Naive thymus-derived CD4-positive, alpha-beta T cell (primary cell): ENCODE measurements at regions not wholly inside any gene's neighbourhood (a gene's known extent, or its start where the extent isn't known, plus 50 kb on each side); places are given as distances from the start of the nearest gene placed in this dataset.

Experiments used
- ATAC-seq: fragments of 150-1000 bp; cut with Tn5 transposase; 2 replicates; pipeline ENCODE4 v1.10.0; 2021; ENCODE audit warnings: mild to moderate bottlenecking, moderate library complexity
- CTCF ChIA-PET: fragments of 350-600 bp; sonication (Branson Sonifier 250); formaldehyde crosslinking; loops from one replicate; lab custom pipeline; 2021; ENCODE audit warnings: antibody characterized with exemption; lab: Charles Lee
- POLR2A ChIA-PET: fragments of 350-600 bp; sonication (Branson Sonifier 250); formaldehyde crosslinking; loops from one replicate; lab custom pipeline; 2021; ENCODE audit warnings: antibody characterized with exemption, inconsistent platforms; lab: Charles Lee
- DNase-seq, 9 donors: peaks; one replicate each; pipeline versions ENCODE4 v3.0.0 to v3.0.0-alpha.2; 2020 to 2022; ENCODE audit warnings: mixed read lengths in 1 of 9
- H3K27ac ChIP-seq: one replicate; pipeline ENCODE4 v1.7.0; 2013; ENCODE audit warnings: mild to moderate bottlenecking, low read depth, low read length, moderate library complexity
- H3K27me3 ChIP-seq, 2 donors: one replicate each; pipeline ENCODE4 v1.7.0; 2013; ENCODE audit warnings: low read length in 2 of 2, mild to moderate bottlenecking in 2 of 2, moderate library complexity in 2 of 2; ENCODE audit not compliant: control insufficient read depth in 2 of 2, insufficient read depth in 2 of 2
- H3K36me3 ChIP-seq, 3 experiments: 1 replicate in 2 of 3; 2 replicates in 1 of 3; pipeline ENCODE4 v1.7.0; 2013; ENCODE audit warnings: low read length in 3 of 3, mild to moderate bottlenecking in 3 of 3, moderate library complexity in 1 of 3; ENCODE audit not compliant: insufficient read depth in 3 of 3, control insufficient read depth in 2 of 3
- H3K4me1 ChIP-seq, 2 donors: one replicate each; pipeline ENCODE4 v1.7.0; 2013; ENCODE audit warnings: low read length in 2 of 2, mild to moderate bottlenecking in 2 of 2, moderate library complexity in 1 of 2; ENCODE audit not compliant: control insufficient read depth in 2 of 2, insufficient read depth in 2 of 2
- H3K4me3 ChIP-seq: 2 replicates; pipeline ENCODE4 v1.7.0; 2013; ENCODE audit warnings: mild to moderate bottlenecking, low read length
- H3K9me3 ChIP-seq, 3 experiments: 1 replicate in 2 of 3; 2 replicates in 1 of 3; pipeline ENCODE4 v1.7.0; 2013; ENCODE audit warnings: low read length in 3 of 3; ENCODE audit not compliant: control insufficient read depth in 2 of 3
- H3K27ac Mint-ChIP-seq, 9 donors: one replicate each; pipeline ENCODE4 v1.8.0; 2020 to 2022; ENCODE audit warnings: mixed read lengths in 9 of 9, mild to moderate bottlenecking in 8 of 9, moderate library complexity in 5 of 9, inconsistent platforms in 2 of 9
- H3K27me3 Mint-ChIP-seq, 5 donors: one replicate each; pipeline ENCODE4 v1.8.0; 2021 to 2022; ENCODE audit warnings: mixed read lengths in 5 of 5, mild to moderate bottlenecking in 1 of 5
- H3K36me3 Mint-ChIP-seq, 5 donors: one replicate each; pipeline ENCODE4 v1.8.0; 2020 to 2022; ENCODE audit warnings: mixed read lengths in 5 of 5, mild to moderate bottlenecking in 3 of 5, inconsistent platforms in 1 of 5
- H3K4me1 Mint-ChIP-seq, 7 donors: one replicate each; pipeline ENCODE4 v1.8.0; 2020 to 2022; ENCODE audit warnings: mixed read lengths in 7 of 7, mild to moderate bottlenecking in 3 of 7, inconsistent platforms in 1 of 7
- H3K4me3 Mint-ChIP-seq, 10 donors: one replicate each; pipeline ENCODE4 v1.8.0; 2020 to 2022; ENCODE audit warnings: mild to moderate bottlenecking in 10 of 10, mixed read lengths in 10 of 10, moderate library complexity in 6 of 10, inconsistent platforms in 2 of 10
- H3K9me3 Mint-ChIP-seq, 11 donors: one replicate each; pipeline ENCODE4 v1.8.0; 2020 to 2022; ENCODE audit warnings: mixed read lengths in 11 of 11, mild to moderate bottlenecking in 4 of 11, inconsistent platforms in 1 of 11, moderate library complexity in 1 of 11
- intact Hi-C, 2 donors: fragments of 100-400 bp; cut with micrococcal nuclease; formaldehyde crosslinking; loops; one replicate each; pipeline ENCODE4 v1.15.1; 2023

GRCh38 chr2:43134571-43134889 is 91.9 kb downstream of the ZFP36L2 start:
- H3K4me3 Mint-ChIP-seq, result peak overlapping the region; percentile 58 to 85 (median 76)
- Histone ChIP-seq H3K4me3 (peak overlapping the region; percentile 14), H3K4me1 (peaks cover 95 to 96% of the 10 kb centered on the region in 2 donors), H3K36me3 (no peaks in the 10 kb centered on the region), H3K27ac (peak overlapping the region; percentile 96), H3K9me3 (no peaks in the 10 kb centered on the region), H3K27me3 (no peaks in the 10 kb centered on the region)
- ATAC-seq (no peak), DNase-seq (no peak)
- ChIA-PET CTCF (interaction anchor here (0.6 to 13.3 kb wide), 14 partner anchors 10 to 94 kb away, joined by 3 to 203 read pairs (median 6); partner anchors contain the start of gene ZFP36L2), POLR2A (interaction anchor here (0.7 to 37.0 kb wide), 15 partner anchors 9 to 324 kb away, joined by 3 to 1771 read pairs (median 4); partner anchors contain the start of gene ZFP36L2)
- H3K9me3 Mint-ChIP-seq, result peaks cover 0 to 5% (median 0%) of the 10 kb centered on the region in 11 donors
- peak overlapping the region; percentile 88 to 100 (median 98) for H3K27ac Mint-ChIP-seq
- H3K4me1 Mint-ChIP-seq, result peaks cover 72 to 95% (median 88%) of the 10 kb centered on the region in 7 donors
- peaks cover 0 to 18% (median 0%) of the 10 kb centered on the region in 5 donors for H3K36me3 Mint-ChIP-seq
- H3K27me3 Mint-ChIP-seq, result no peaks in the 10 kb centered on the region
- intact Hi-C loops, result loop anchor here (1.0 to 10.0 kb wide), 9 partner anchors 40 to 1230 kb away; partner anchors contain the start of genes CAMKMT (in 1 of the 2), PREPL (in 1 of the 2), THADA (in 1 of the 2) and ZFP36L2 (in 1 of the 2)

- DNase-seq, result peak; percentile 60 to 95 (median 93)
- Histone ChIP-seq H3K27me3 (no peaks in the 10 kb centered on the region), H3K27ac (peak overlapping the region; percentile 96), H3K9me3 (no peaks in the 10 kb centered on the region), H3K36me3 (no peaks in the 10 kb centered on the region), H3K4me3 (peak overlapping the region; percentile 18), H3K4me1 (peaks cover 95 to 96% of the 10 kb centered on the region in 2 donors)
- ChIA-PET POLR2A (interaction anchor here (0.6 to 37.0 kb wide), 18 partner anchors 8 to 324 kb away, joined by 3 to 1771 read pairs (median 4); partner anchors contain the start of gene ZFP36L2), CTCF (interaction anchor here (0.6 to 13.3 kb wide), 14 partner anchors 10 to 197 kb away, joined by 3 to 203 read pairs (median 4); partner anchors contain the start of gene ZFP36L2)
- ATAC-seq, result peak; percentile 66
- no peaks in the 10 kb centered on the region for H3K27me3 Mint-ChIP-seq
- H3K4me3 Mint-ChIP-seq, result peak overlapping the region; percentile 58 to 85 (median 76)
- peak overlapping the region; percentile 88 to 100 (median 98) for H3K27ac Mint-ChIP-seq
- peaks cover 74 to 97% (median 90%) of the 10 kb centered on the region in 7 donors for H3K4me1 Mint-ChIP-seq
- H3K36me3 Mint-ChIP-seq, result peaks cover 0 to 15% (median 0%) of the 10 kb centered on the region in 5 donors
- peaks cover 0 to 3% (median 0%) of the 10 kb centered on the region in 11 donors for H3K9me3 Mint-ChIP-seq
- intact Hi-C loops, result loop anchor here (1.0 to 10.0 kb wide), 9 partner anchors 40 to 1231 kb away; partner anchors contain the start of genes CAMKMT (in 1 of the 2), PREPL (in 1 of the 2), THADA (in 1 of the 2) and ZFP36L2 (in 1 of the 2)
These were observed 92.5 kb downstream of the ZFP36L2 start for GRCh38 chr2:43133708-43134570.

- H3K27ac Mint-ChIP-seq, result peak overlapping the region; percentile 88 to 100 (median 98)
- intact Hi-C loops, result loop anchor here (5.0 to 10.0 kb wide), 5 partner anchors 159 to 1231 kb away; partner anchors contain the start of genes CAMKMT (in 1 of the 2), PREPL (in 1 of the 2) and THADA (in 1 of the 2)
- DNase-seq, result no peak
- Histone ChIP-seq H3K27me3 (no peaks in the 10 kb centered on the region), H3K9me3 (no peaks in the 10 kb centered on the region), H3K27ac (peak overlapping the region; percentile 96), H3K4me1 (peaks cover 95 to 96% of the 10 kb centered on the region in 2 donors), H3K36me3 (no peaks in the 10 kb centered on the region), H3K4me3 (peak overlapping the region; percentile 18)
- POLR2A ChIA-PET, result interaction anchor here (0.6 to 37.0 kb wide), 14 partner anchors 20 to 323 kb away, joined by 3 to 1771 read pairs (median 4); partner anchors contain the start of gene ZFP36L2
- CTCF ChIA-PET, result interaction anchor here (0.7 to 13.3 kb wide), 13 partner anchors 10 to 158 kb away, joined by 3 to 203 read pairs (median 4); partner anchors contain the start of gene ZFP36L2
- H3K36me3 Mint-ChIP-seq, result peaks cover 0 to 18% (median 0%) of the 10 kb centered on the region in 5 donors
- H3K27me3 Mint-ChIP-seq, result no peaks in the 10 kb centered on the region
- peaks cover 75 to 97% (median 91%) of the 10 kb centered on the region in 7 donors for H3K4me1 Mint-ChIP-seq
- ATAC-seq, result no peak
- peak overlapping the region; percentile 51 to 85 (median 75) for H3K4me3 Mint-ChIP-seq
- H3K9me3 Mint-ChIP-seq, result peaks cover 0 to 3% (median 0%) of the 10 kb centered on the region in 11 donors
These were observed 93.1 kb downstream of the ZFP36L2 start for GRCh38 chr2:43133336-43133707.

- CTCF ChIA-PET, result interaction anchor here (0.7 to 13.3 kb wide), 9 partner anchors 11 to 158 kb away, joined by 3 to 203 read pairs (median 3); partner anchors contain the start of gene ZFP36L2
- H3K27ac Mint-ChIP-seq, result peak overlapping the region; percentile 88 to 100 (median 98)
- Histone ChIP-seq H3K4me3 (peak overlapping the region; percentile 18), H3K27me3 (no peaks in the 10 kb centered on the region), H3K27ac (peak overlapping the region; percentile 96), H3K36me3 (no peaks in the 10 kb centered on the region), H3K4me1 (peaks cover 95 to 96% of the 10 kb centered on the region in 2 donors), H3K9me3 (no peaks in the 10 kb centered on the region)
- intact Hi-C loops, result loop anchor here (5.0 to 10.0 kb wide), 5 partner anchors 160 to 1232 kb away; partner anchors contain the start of genes CAMKMT (in 1 of the 2), PREPL (in 1 of the 2) and THADA (in 1 of the 2)
- H3K9me3 Mint-ChIP-seq, result peaks cover 0 to 3% (median 0%) of the 10 kb centered on the region in 11 donors
- no peak for ATAC-seq
- no peaks in the 10 kb centered on the region for H3K27me3 Mint-ChIP-seq
- peaks cover 76 to 97% (median 93%) of the 10 kb centered on the region in 7 donors for H3K4me1 Mint-ChIP-seq
- peak in 1 of 9 donors; percentile 41 for DNase-seq
- peaks cover 0 to 20% (median 0%) of the 10 kb centered on the region in 5 donors for H3K36me3 Mint-ChIP-seq
- H3K4me3 Mint-ChIP-seq, result peak overlapping the region; percentile 35 to 85 (median 66)
- POLR2A ChIA-PET, result interaction anchor here (0.5 to 37.0 kb wide), 11 partner anchors 19 to 430 kb away, joined by 3 to 1771 read pairs (median 5); partner anchors contain the start of gene ZFP36L2
These were observed 93.6 kb downstream of the ZFP36L2 start for GRCh38 chr2:43132683-43133301.

GRCh38 chr2:43131890-43132682 is 94.3 kb downstream of the ZFP36L2 start:
- Histone ChIP-seq H3K4me1 (peaks cover 95% of the 10 kb centered on the region in 2 donors), H3K4me3 (peak overlapping the region; percentile 43), H3K9me3 (no peaks in the 10 kb centered on the region), H3K27ac (peak overlapping the region; percentile 96), H3K36me3 (no peaks in the 10 kb centered on the region), H3K27me3 (no peaks in the 10 kb centered on the region)
- peak overlapping the region; percentile 49 to 86 (median 68) for H3K4me3 Mint-ChIP-seq
- peak overlapping the region; percentile 88 to 100 (median 98) for H3K27ac Mint-ChIP-seq
- no peaks in the 10 kb centered on the region for H3K27me3 Mint-ChIP-seq
- DNase-seq (peak in 1 of 9 donors; percentile 27), ATAC-seq (no peak)
- intact Hi-C loops, result loop anchor here (1.0 to 10.0 kb wide), 12 partner anchors 42 to 1233 kb away; partner anchors contain the start of genes CAMKMT (in 1 of the 2), PREPL (in 1 of the 2) and THADA (in 1 of the 2)
- H3K36me3 Mint-ChIP-seq, result peaks cover 0 to 23% (median 0%) of the 10 kb centered on the region in 5 donors
- POLR2A ChIA-PET, result interaction anchor here (0.5 to 37.0 kb wide), 5 partner anchors 28 to 431 kb away, joined by 3 to 1771 read pairs (median 120); partner anchors contain the start of gene ZFP36L2
- peaks cover 75 to 96% (median 92%) of the 10 kb centered on the region in 7 donors for H3K4me1 Mint-ChIP-seq
- CTCF ChIA-PET, result interaction anchor here (0.6 to 13.3 kb wide), 10 partner anchors 18 to 943 kb away, joined by 3 to 203 read pairs (median 4); partner anchors contain the start of gene ZFP36L2
- H3K9me3 Mint-ChIP-seq, result peaks cover 0 to 3% (median 0%) of the 10 kb centered on the region in 11 donors
